ENCODE measurements at regions not wholly inside any gene's neighbourhood (a gene's known extent, or its start where the extent isn't known, plus 50 kb on each side); places are given as distances from the start of the nearest gene placed in this dataset.

- no peak overlapping the region for H3K4ac ChIP-seq (ENCODE audit: low read depth, low read length)
These were observed 202.8 kb upstream of the BDNF start for GRCh38 chr11:27902981-27903624.

DNA sequence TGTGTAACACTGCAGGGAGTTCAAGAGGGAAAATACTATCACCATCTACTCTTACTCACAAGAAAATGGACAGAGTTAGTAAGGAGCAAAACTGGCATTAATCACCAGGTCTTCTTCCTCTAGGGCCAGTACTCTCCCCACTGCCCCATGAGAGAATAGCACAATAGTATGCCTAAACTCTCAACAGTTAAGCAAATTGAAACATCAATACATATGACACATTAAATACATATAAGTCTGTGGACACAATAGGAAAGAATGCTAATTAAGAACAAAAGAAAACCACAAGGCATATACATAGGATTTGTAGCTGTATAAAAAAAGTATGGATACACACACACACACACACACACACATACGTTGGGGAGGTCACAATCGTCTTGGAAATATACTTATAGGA lies 197.9 kb upstream of the BDNF start:
- Histone ChIP-seq H3K27ac (ENCODE audit: low read depth, low read length) (no peak overlapping the region), H3K14ac (ENCODE audit: low read length) (no peak overlapping the region), H3K79me1 (ENCODE audit: low read length) (no peaks in the 10 kb centered on the region), H3K18ac (ENCODE audit: low read length) (no peak overlapping the region), H3K4me1 (ENCODE audit: control insufficient read depth in 1 of 2, insufficient read depth in 2 of 2, low read length in 2 of 2) (no peaks in the 10 kb centered on the region), H4K8ac (ENCODE audit: low read depth, low read length) (no peak overlapping the region), H3K27me3 (ENCODE audit: insufficient read depth, low read length) (no peaks in the 10 kb centered on the region), H2BK12ac (ENCODE audit: low read length) (no peak overlapping the region), H4K12ac (ENCODE audit: low read depth, low read length) (no peak overlapping the region), H3K9ac (ENCODE audit: low read length) (no peak overlapping the region), H3K4me3 (ENCODE audit: low read depth, low read length) (no peak overlapping the region), H3K4me2 (ENCODE audit: low read length) (no peak overlapping the region), H2BK120ac (ENCODE audit: insufficient read depth, low read length, poor library complexity) (no peak overlapping the region), H2AK5ac (ENCODE audit: low read length) (no peak overlapping the region), H3K79me2 (ENCODE audit: control insufficient read depth, insufficient read depth, low read length, poor library complexity) (no peaks in the 10 kb centered on the region), H4K91ac (ENCODE audit: low read depth, low read length) (no peak overlapping the region), H3K4ac (ENCODE audit: low read depth, low read length) (no peak overlapping the region), H3K9me3 (ENCODE audit: insufficient read depth, low read depth, low read length) (no peaks in the 10 kb centered on the region), H2BK5ac (ENCODE audit: low read depth, low read length, poor library complexity) (no peak overlapping the region), H3K36me3 (ENCODE audit: control insufficient read depth in 1 of 2, insufficient read depth in 2 of 2, low read length in 2 of 2) (no peaks in the 10 kb centered on the region), H3K23ac (ENCODE audit: low read length) (no peak overlapping the region), H2AFZ (ENCODE audit: insufficient read depth, low read length, poor library complexity) (no peak overlapping the region)
- no CpG with 5 or more reads among the region's 2 CpGs for WGBS (ENCODE audit: extremely low coverage, insufficient coverage, insufficient read length)
- no peak for DNase-seq

More at GRCh38 chr11:27902981-27903624, 202.8 kb upstream of the BDNF start:
- no peaks in the 10 kb centered on the region for H3K4me1 ChIP-seq (ENCODE audit: control insufficient read depth in 1 of 2, insufficient read depth in 2 of 2, low read length in 2 of 2)
- no peak overlapping the region for H2BK12ac ChIP-seq (ENCODE audit: low read length)
- H2AFZ ChIP-seq (ENCODE audit: insufficient read depth, low read length, poor library complexity) = no peak overlapping the region
- H3K9me3 ChIP-seq (ENCODE audit: insufficient read depth, low read depth, low read length) = no peaks in the 10 kb centered on the region
- no peak overlapping the region for H3K9ac ChIP-seq (ENCODE audit: low read length)
- H3K18ac ChIP-seq (ENCODE audit: low read length) = no peak overlapping the region
- no peaks in the 10 kb centered on the region for H3K79me2 ChIP-seq (ENCODE audit: control insufficient read depth, insufficient read depth, low read length, poor library complexity)
- H3K23ac ChIP-seq (ENCODE audit: low read length) = no peak overlapping the region
- no peak for DNase-seq
- no peaks in the 10 kb centered on the region for H3K27me3 ChIP-seq (ENCODE audit: insufficient read depth, low read length)
- H3K4me3 ChIP-seq (ENCODE audit: low read depth, low read length) = no peak overlapping the region
- H2AK5ac ChIP-seq (ENCODE audit: low read length) = no peak overlapping the region
- H4K12ac ChIP-seq (ENCODE audit: low read depth, low read length) = no peak overlapping the region
- H3K79me1 ChIP-seq (ENCODE audit: low read length) = no peaks in the 10 kb centered on the region
- no peaks in the 10 kb centered on the region for H3K36me3 ChIP-seq (ENCODE audit: control insufficient read depth in 1 of 2, insufficient read depth in 2 of 2, low read length in 2 of 2)
- H4K91ac ChIP-seq (ENCODE audit: low read depth, low read length) = no peak overlapping the region
- no CpG with 5 or more reads among the region's 5 CpGs for WGBS (ENCODE audit: extremely low coverage, insufficient coverage, insufficient read length)
- no peak overlapping the region for H3K14ac ChIP-seq (ENCODE audit: low read length)
- no peak overlapping the region for H3K4me2 ChIP-seq (ENCODE audit: low read length)
- no peak overlapping the region for H2BK120ac ChIP-seq (ENCODE audit: insufficient read depth, low read length, poor library complexity)
- no peak overlapping the region for H3K27ac ChIP-seq (ENCODE audit: low read depth, low read length)
- H4K8ac ChIP-seq (ENCODE audit: low read depth, low read length) = no peak overlapping the region
- H2BK5ac ChIP-seq (ENCODE audit: low read depth, low read length, poor library complexity) = no peak overlapping the region

- Histone ChIP-seq H2BK5ac (ENCODE audit: low read depth, low read length, poor library complexity) (no peak overlapping the region), H3K4me3 (ENCODE audit: low read depth, low read length) (no peak overlapping the region), H3K4ac (ENCODE audit: low read depth, low read length) (no peak overlapping the region), H4K12ac (ENCODE audit: low read depth, low read length) (no peak overlapping the region), H3K36me3 (ENCODE audit: control insufficient read depth in 1 of 2, insufficient read depth in 2 of 2, low read length in 2 of 2) (no peaks in the 10 kb centered on the region), H4K8ac (ENCODE audit: low read depth, low read length) (no peak overlapping the region), H2AFZ (ENCODE audit: insufficient read depth, low read length, poor library complexity) (no peak overlapping the region), H3K14ac (ENCODE audit: low read length) (no peak overlapping the region), H3K18ac (ENCODE audit: low read length) (no peak overlapping the region), H3K4me2 (ENCODE audit: low read length) (no peak overlapping the region), H2BK120ac (ENCODE audit: insufficient read depth, low read length, poor library complexity) (no peak overlapping the region), H3K79me2 (ENCODE audit: control insufficient read depth, insufficient read depth, low read length, poor library complexity) (no peaks in the 10 kb centered on the region), H3K9me3 (ENCODE audit: insufficient read depth, low read depth, low read length) (no peaks in the 10 kb centered on the region), H3K9ac (ENCODE audit: low read length) (no peak overlapping the region), H3K27ac (ENCODE audit: low read depth, low read length) (no peak overlapping the region), H2AK5ac (ENCODE audit: low read length) (no peak overlapping the region), H2BK12ac (ENCODE audit: low read length) (no peak overlapping the region), H3K27me3 (ENCODE audit: insufficient read depth, low read length) (no peaks in the 10 kb centered on the region), H3K23ac (ENCODE audit: low read length) (no peak overlapping the region), H3K79me1 (ENCODE audit: low read length) (no peaks in the 10 kb centered on the region), H3K4me1 (ENCODE audit: control insufficient read depth in 1 of 2, insufficient read depth in 2 of 2, low read length in 2 of 2) (no peaks in the 10 kb centered on the region), H4K91ac (ENCODE audit: low read depth, low read length) (no peak overlapping the region)
- no peak for DNase-seq
These were observed 195.8 kb upstream of the BDNF start for GRCh38 chr11:27896096-27896495.

- no peak overlapping the region for H3K18ac ChIP-seq (ENCODE audit: low read length)
These were observed 194.3 kb upstream of the BDNF start for GRCh38 chr11:27894552-27894951.

More at GRCh38 chr11:27894552-27894951, 194.3 kb upstream of the BDNF start:
- no CpG with 5 or more reads among the region's 4 CpGs for WGBS (ENCODE audit: extremely low coverage, insufficient coverage, insufficient read length)
- Histone ChIP-seq H3K27me3 (ENCODE audit: insufficient read depth, low read length) (no peaks in the 10 kb centered on the region), H3K4me2 (ENCODE audit: low read length) (no peak overlapping the region), H3K14ac (ENCODE audit: low read length) (no peak overlapping the region), H3K79me1 (ENCODE audit: low read length) (no peaks in the 10 kb centered on the region), H3K9ac (ENCODE audit: low read length) (no peak overlapping the region), H3K9me3 (ENCODE audit: insufficient read depth, low read depth, low read length) (no peaks in the 10 kb centered on the region), H3K4me3 (ENCODE audit: low read depth, low read length) (no peak overlapping the region), H2AK5ac (ENCODE audit: low read length) (no peak overlapping the region), H4K12ac (ENCODE audit: low read depth, low read length) (no peak overlapping the region), H3K79me2 (ENCODE audit: control insufficient read depth, insufficient read depth, low read length, poor library complexity) (no peaks in the 10 kb centered on the region), H3K4ac (ENCODE audit: low read depth, low read length) (no peak overlapping the region), H3K36me3 (ENCODE audit: control insufficient read depth in 1 of 2, insufficient read depth in 2 of 2, low read length in 2 of 2) (no peaks in the 10 kb centered on the region), H2BK12ac (ENCODE audit: low read length) (no peak overlapping the region), H2BK120ac (ENCODE audit: insufficient read depth, low read length, poor library complexity) (no peak overlapping the region), H3K4me1 (ENCODE audit: control insufficient read depth in 1 of 2, insufficient read depth in 2 of 2, low read length in 2 of 2) (no peaks in the 10 kb centered on the region), H4K8ac (ENCODE audit: low read depth, low read length) (no peak overlapping the region), H3K27ac (ENCODE audit: low read depth, low read length) (no peak overlapping the region), H2AFZ (ENCODE audit: insufficient read depth, low read length, poor library complexity) (no peak overlapping the region), H3K23ac (ENCODE audit: low read length) (no peak overlapping the region), H2BK5ac (ENCODE audit: low read depth, low read length, poor library complexity) (no peak overlapping the region), H4K91ac (ENCODE audit: low read depth, low read length) (no peak overlapping the region)
- DNase-seq = no peak

Measured in trophoblast cell (in vitro differentiated cells and primary cell).